ENCODE measurements at regions not wholly inside any gene's neighbourhood (a gene's known extent, or its start where the extent isn't known, plus 50 kb on each side); places are given as distances from the start of the nearest gene placed in this dataset.

DNA sequence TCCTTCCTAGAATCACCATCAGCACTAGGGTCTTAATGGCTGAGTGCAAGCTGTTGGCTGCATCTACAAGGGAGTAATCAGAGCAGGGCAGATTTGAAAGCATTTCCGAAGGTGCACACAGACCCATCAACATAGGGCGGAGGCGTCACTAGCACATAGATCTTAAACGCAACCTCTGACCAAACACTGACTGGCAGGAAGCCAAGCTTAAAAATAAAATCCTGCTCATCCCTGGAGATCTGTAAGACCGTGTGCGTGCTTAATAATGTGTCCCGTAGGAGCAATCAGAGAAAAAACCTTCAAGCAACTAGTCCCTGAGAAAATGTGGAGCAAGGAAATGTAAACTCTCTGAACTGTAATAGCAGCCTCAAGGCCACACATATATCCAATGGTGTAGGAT, 470.5 kb downstream of the ETS1 start:
- H3K36me3 ChIP-seq (ENCODE audit: control insufficient read depth, insufficient read depth, low read length): no peaks in the 10 kb centered on the region
- WGBS (ENCODE audit: insufficient coverage): 59% methylated on average over 4 of the region's 7 CpGs
- H3K27me3 ChIP-seq (ENCODE audit: control insufficient read depth, insufficient read depth, low read length): no peaks in the 10 kb centered on the region
- H3K4me3 ChIP-seq (ENCODE audit: low read depth, low read length): no peak overlapping the region
- no peaks in the 10 kb centered on the region for H3K9me3 ChIP-seq (ENCODE audit: control insufficient read depth, insufficient read depth, low read length)
- no peak overlapping the region for H3K27ac ChIP-seq (ENCODE audit: low read depth, low read length)
- DNase-seq (ENCODE audit: low read depth in 4 of 6, low spot score in 6 of 6): peak in 2 of 6 donors; percentile 24 to 85
- H3K4me1 ChIP-seq (ENCODE audit: control insufficient read depth, insufficient read depth, low read length): no peaks in the 10 kb centered on the region

DNA sequence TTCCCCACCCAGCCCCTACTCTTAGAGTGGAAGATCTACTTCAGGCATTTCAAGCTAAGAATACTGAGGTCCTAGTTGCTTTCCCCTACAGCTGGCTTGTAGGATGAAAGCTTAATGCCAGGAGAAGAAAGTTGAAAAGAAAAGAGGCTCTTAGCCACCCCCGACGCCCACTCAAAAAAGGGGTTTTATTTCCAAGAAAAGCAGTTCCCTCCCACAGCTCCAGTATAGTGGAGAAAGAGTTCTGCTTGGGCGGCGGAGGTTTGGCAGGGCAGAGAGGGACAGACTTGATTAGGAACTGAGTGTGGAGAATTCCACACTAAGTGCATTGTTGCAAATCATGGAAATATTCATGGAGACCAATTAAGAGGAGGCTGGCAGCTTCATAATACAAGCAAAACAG, 470.9 kb downstream of the ETS1 start:
- no CpG with 5 or more reads among the region's 4 CpGs for WGBS (ENCODE audit: insufficient coverage)
- Histone ChIP-seq H3K36me3 (ENCODE audit: control insufficient read depth, insufficient read depth, low read length) (no peaks in the 10 kb centered on the region), H3K27ac (ENCODE audit: low read depth, low read length) (no peak overlapping the region), H3K9me3 (ENCODE audit: control insufficient read depth, insufficient read depth, low read length) (no peaks in the 10 kb centered on the region), H3K4me3 (ENCODE audit: low read depth, low read length) (no peak overlapping the region), H3K27me3 (ENCODE audit: control insufficient read depth, insufficient read depth, low read length) (no peaks in the 10 kb centered on the region), H3K4me1 (ENCODE audit: control insufficient read depth, insufficient read depth, low read length) (no peaks in the 10 kb centered on the region)
- peak in 1 of 6 donors; percentile 20 for DNase-seq (ENCODE audit: low read depth in 4 of 6, low spot score in 6 of 6)

GRCh38 chr11:128105950-128106349, 481.4 kb downstream of the ETS1 start:
- Histone ChIP-seq H3K27me3 (ENCODE audit: control insufficient read depth, insufficient read depth, low read length) (no peaks in the 10 kb centered on the region), H3K36me3 (ENCODE audit: control insufficient read depth, insufficient read depth, low read length) (no peaks in the 10 kb centered on the region), H3K9me3 (ENCODE audit: control insufficient read depth, insufficient read depth, low read length) (no peaks in the 10 kb centered on the region), H3K4me1 (ENCODE audit: control insufficient read depth, insufficient read depth, low read length) (no peaks in the 10 kb centered on the region), H3K4me3 (ENCODE audit: low read depth, low read length) (no peak overlapping the region), H3K27ac (ENCODE audit: low read depth, low read length) (no peak overlapping the region)
- no peak for DNase-seq (ENCODE audit: low read depth in 4 of 6, low spot score in 6 of 6)

GRCh38 chr11:128105511-128105910, 481.8 kb downstream of the ETS1 start:
- Histone ChIP-seq H3K36me3 (ENCODE audit: control insufficient read depth, insufficient read depth, low read length) (no peaks in the 10 kb centered on the region), H3K4me3 (ENCODE audit: low read depth, low read length) (no peak overlapping the region), H3K27me3 (ENCODE audit: control insufficient read depth, insufficient read depth, low read length) (no peaks in the 10 kb centered on the region), H3K9me3 (ENCODE audit: control insufficient read depth, insufficient read depth, low read length) (no peaks in the 10 kb centered on the region), H3K4me1 (ENCODE audit: control insufficient read depth, insufficient read depth, low read length) (no peaks in the 10 kb centered on the region), H3K27ac (ENCODE audit: low read depth, low read length) (no peak overlapping the region)
- no peak for DNase-seq (ENCODE audit: low read depth in 4 of 6, low spot score in 6 of 6)

DNA sequence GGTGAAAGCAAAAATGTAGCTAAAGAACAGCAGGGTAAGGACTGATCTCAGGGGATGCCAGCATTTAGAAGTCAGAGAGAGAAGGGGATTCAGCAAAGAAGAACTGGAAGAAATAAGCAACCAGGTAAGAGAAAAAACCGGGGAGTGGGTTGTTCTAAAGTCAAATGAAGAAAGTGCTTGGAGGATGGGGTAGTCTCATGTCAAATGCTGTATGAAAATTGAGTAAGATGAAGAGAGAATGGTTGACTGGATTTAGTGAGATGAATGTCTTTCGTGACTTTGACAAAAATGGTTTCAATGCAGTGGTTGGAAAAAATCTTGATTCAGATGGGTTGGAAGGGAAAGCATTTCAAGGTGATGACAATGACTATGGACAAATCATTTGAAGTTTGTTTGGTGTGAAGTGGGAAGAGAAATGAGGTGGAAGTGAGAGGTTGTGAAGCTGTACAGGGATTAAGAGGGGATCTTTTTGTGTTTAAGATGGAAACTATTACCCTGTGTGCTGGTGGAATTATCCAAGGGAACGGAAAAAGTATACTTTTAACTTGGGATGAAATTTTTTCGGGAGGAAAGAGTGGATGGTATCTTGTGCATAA, 484.0 kb downstream of the ETS1 start:
- Histone ChIP-seq H3K9me3 (ENCODE audit: control insufficient read depth, insufficient read depth, low read length) (no peaks in the 10 kb centered on the region), H3K27me3 (ENCODE audit: control insufficient read depth, insufficient read depth, low read length) (no peaks in the 10 kb centered on the region), H3K4me1 (ENCODE audit: control insufficient read depth, insufficient read depth, low read length) (no peaks in the 10 kb centered on the region), H3K27ac (ENCODE audit: low read depth, low read length) (no peak overlapping the region), H3K36me3 (ENCODE audit: control insufficient read depth, insufficient read depth, low read length) (no peaks in the 10 kb centered on the region), H3K4me3 (ENCODE audit: low read depth, low read length) (no peak overlapping the region)
- 91% methylated on average over 4 of the region's 4 CpGs for WGBS (ENCODE audit: insufficient coverage)
- DNase-seq (ENCODE audit: low read depth in 4 of 6, low spot score in 6 of 6): no peak

GRCh38 chr11:128098781-128099180, 488.6 kb downstream of the ETS1 start:
- WGBS (ENCODE audit: insufficient coverage): no CpG with 5 or more reads among the region's 1 CpG
- Histone ChIP-seq H3K9me3 (ENCODE audit: control insufficient read depth, insufficient read depth, low read length) (no peaks in the 10 kb centered on the region), H3K36me3 (ENCODE audit: control insufficient read depth, insufficient read depth, low read length) (no peaks in the 10 kb centered on the region)

GRCh38 chr11:128095466-128095981, 491.8 kb downstream of the ETS1 start:
- 81% methylated on average over 2 of the region's 2 CpGs for WGBS (ENCODE audit: insufficient coverage)
- H3K27me3 ChIP-seq (ENCODE audit: control insufficient read depth, insufficient read depth, low read length): no peaks in the 10 kb centered on the region
- DNase-seq (ENCODE audit: low read depth in 4 of 6, low spot score in 6 of 6): no peak
- H3K4me3 ChIP-seq (ENCODE audit: low read depth, low read length): no peak overlapping the region
- H3K4me1 ChIP-seq (ENCODE audit: control insufficient read depth, insufficient read depth, low read length): no peaks in the 10 kb centered on the region
- H3K9me3 ChIP-seq (ENCODE audit: control insufficient read depth, insufficient read depth, low read length): no peaks in the 10 kb centered on the region
- no peak overlapping the region for H3K27ac ChIP-seq (ENCODE audit: low read depth, low read length)
- no peaks in the 10 kb centered on the region for H3K36me3 ChIP-seq (ENCODE audit: control insufficient read depth, insufficient read depth, low read length)

More at GRCh38 chr11:128098781-128099180, 488.6 kb downstream of the ETS1 start:
- Histone ChIP-seq H3K27me3 (ENCODE audit: control insufficient read depth, insufficient read depth, low read length) (no peaks in the 10 kb centered on the region), H3K4me3 (ENCODE audit: low read depth, low read length) (no peak overlapping the region), H3K4me1 (ENCODE audit: control insufficient read depth, insufficient read depth, low read length) (no peaks in the 10 kb centered on the region), H3K27ac (ENCODE audit: low read depth, low read length) (no peak overlapping the region)
- DNase-seq (ENCODE audit: low read depth in 4 of 6, low spot score in 6 of 6): no peak

GRCh38 chr11:128093689-128094088, 493.7 kb downstream of the ETS1 start:
- DNase-seq (ENCODE audit: low read depth in 4 of 6, low spot score in 6 of 6): no peak
- Histone ChIP-seq H3K9me3 (ENCODE audit: control insufficient read depth, insufficient read depth, low read length) (no peaks in the 10 kb centered on the region), H3K27ac (ENCODE audit: low read depth, low read length) (no peak overlapping the region), H3K4me3 (ENCODE audit: low read depth, low read length) (no peak overlapping the region), H3K27me3 (ENCODE audit: control insufficient read depth, insufficient read depth, low read length) (no peaks in the 10 kb centered on the region), H3K36me3 (ENCODE audit: control insufficient read depth, insufficient read depth, low read length) (no peaks in the 10 kb centered on the region), H3K4me1 (ENCODE audit: control insufficient read depth, insufficient read depth, low read length) (no peaks in the 10 kb centered on the region)
- 90% methylated on average over 2 of the region's 2 CpGs for WGBS (ENCODE audit: insufficient coverage)

- Histone ChIP-seq H3K27me3 (ENCODE audit: control insufficient read depth, insufficient read depth, low read length) (no peaks in the 10 kb centered on the region), H3K9me3 (ENCODE audit: control insufficient read depth, insufficient read depth, low read length) (no peaks in the 10 kb centered on the region), H3K4me1 (ENCODE audit: control insufficient read depth, insufficient read depth, low read length) (no peaks in the 10 kb centered on the region), H3K4me3 (ENCODE audit: low read depth, low read length) (no peak overlapping the region), H3K27ac (ENCODE audit: low read depth, low read length) (no peak overlapping the region), H3K36me3 (ENCODE audit: control insufficient read depth, insufficient read depth, low read length) (no peaks in the 10 kb centered on the region)
- no CpG with 5 or more reads among the region's 1 CpG for WGBS (ENCODE audit: insufficient coverage)
- DNase-seq (ENCODE audit: low read depth in 4 of 6, low spot score in 6 of 6): no peak
Observed at GRCh38 chr11:128089962-128090361, 497.4 kb downstream of the ETS1 start.

DNA sequence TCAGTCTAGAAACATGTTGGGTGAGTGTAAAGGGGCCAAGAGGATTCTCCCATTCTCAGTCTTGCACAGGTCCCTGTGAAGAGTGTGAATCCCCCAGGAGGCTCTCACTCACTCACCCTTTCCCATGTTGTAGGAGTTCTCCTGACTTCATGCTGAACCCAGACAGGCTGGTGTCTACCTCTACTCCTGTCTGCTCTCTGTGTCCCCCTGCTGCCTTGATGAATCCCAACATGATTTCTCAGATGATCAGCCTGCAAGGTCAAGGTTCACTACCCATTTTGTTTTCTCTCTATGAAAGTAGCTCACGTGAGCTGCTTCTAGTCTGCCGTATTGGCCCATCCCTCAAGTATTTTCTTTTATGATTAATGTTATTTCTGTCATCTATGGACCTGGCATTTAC, 500.6 kb downstream of the ETS1 start:
- Histone ChIP-seq H3K36me3 (ENCODE audit: control insufficient read depth, insufficient read depth, low read length) (no peaks in the 10 kb centered on the region), H3K27me3 (ENCODE audit: control insufficient read depth, insufficient read depth, low read length) (no peaks in the 10 kb centered on the region), H3K4me1 (ENCODE audit: control insufficient read depth, insufficient read depth, low read length) (no peaks in the 10 kb centered on the region), H3K9me3 (ENCODE audit: control insufficient read depth, insufficient read depth, low read length) (no peaks in the 10 kb centered on the region), H3K27ac (ENCODE audit: low read depth, low read length) (no peak overlapping the region), H3K4me3 (ENCODE audit: low read depth, low read length) (no peak overlapping the region)
- no CpG with 5 or more reads among the region's 2 CpGs for WGBS (ENCODE audit: insufficient coverage)
- no peak for DNase-seq (ENCODE audit: low read depth in 4 of 6, low spot score in 6 of 6)
